ENCODE measurements at regions not wholly inside any gene's neighbourhood (a gene's known extent, or its start where the extent isn't known, plus 50 kb on each side); places are given as distances from the start of the nearest gene placed in this dataset.

DNA sequence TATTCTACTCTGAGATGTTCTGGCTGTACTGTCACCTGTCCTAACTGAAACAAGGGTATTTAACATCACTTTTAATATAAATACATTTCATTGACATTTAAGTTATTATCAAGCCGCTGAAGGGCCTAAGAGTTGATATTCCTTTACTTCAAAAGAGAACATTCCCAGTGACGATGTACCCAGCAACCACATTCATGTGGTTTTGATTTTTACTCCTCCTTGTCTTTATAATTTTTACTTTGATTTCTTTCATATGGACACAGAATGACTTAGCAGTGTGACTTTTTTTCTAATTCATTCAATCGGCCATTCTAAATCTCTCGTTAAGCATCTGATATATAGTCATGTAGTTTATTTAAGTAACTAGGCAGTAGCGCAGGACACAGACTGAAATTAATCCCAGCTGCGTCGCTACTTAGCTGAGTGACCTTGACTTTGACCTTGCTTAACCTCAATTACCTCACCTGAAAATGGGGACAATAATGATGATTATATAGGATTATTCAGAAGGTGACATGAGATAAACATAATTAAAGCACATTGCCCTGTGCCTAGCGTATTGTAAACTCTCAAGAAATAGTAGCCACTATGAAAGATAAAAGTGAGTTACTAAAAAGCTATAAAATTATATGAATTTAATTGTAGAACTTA is 476.6 kb downstream of the SETD4 start:
- Histone ChIP-seq H2AK5ac (ENCODE audit: insufficient read length, low read length) (no peak overlapping the region), H3K14ac (ENCODE audit: insufficient read depth, low read length) (no peak overlapping the region), H3K27ac (ENCODE audit: insufficient read length, low read depth, low read length) (no peak overlapping the region), H2BK120ac (ENCODE audit: low read depth, low read length, poor library complexity, severe bottlenecking) (no peak overlapping the region), H3K18ac (ENCODE audit: insufficient read length, low read depth, low read length) (no peak overlapping the region), H4K20me1 (ENCODE audit: control insufficient read depth, insufficient read depth, insufficient read length) (no peaks in the 10 kb centered on the region), H3K4ac (ENCODE audit: low read depth, low read length) (no peak overlapping the region), H2AFZ (ENCODE audit: low read length) (no peak overlapping the region), H2BK20ac (ENCODE audit: low read depth, low read length, poor library complexity, severe bottlenecking) (no peak overlapping the region), H3K9me3 (ENCODE audit: control insufficient read depth, low read depth, low read length) (no peaks in the 10 kb centered on the region), H2BK5ac (ENCODE audit: insufficient read length, low read length) (no peak overlapping the region), H4K5ac (ENCODE audit: insufficient read length, low read depth, low read length) (no peak overlapping the region), H3K79me1 (ENCODE audit: insufficient read depth, low read depth, low read length, poor library complexity, severe bottlenecking) (no peaks in the 10 kb centered on the region), H3K9ac (ENCODE audit: extremely low read depth, insufficient read length, low read length) (no peak overlapping the region), H3K4me2 (ENCODE audit: insufficient read depth, insufficient read length, low read length) (no peak overlapping the region), H3K4me1 (ENCODE audit: insufficient read depth, low read length) (no peaks in the 10 kb centered on the region; the same call in none of the 2 replicates), H3K23me2 (ENCODE audit: insufficient read length, low read depth, low read length, poor library complexity, severe bottlenecking) (no peaks in the 10 kb centered on the region), H4K91ac (ENCODE audit: insufficient read length, low read depth, low read length) (no peak overlapping the region), H2BK15ac (ENCODE audit: low read depth, low read length) (no peak overlapping the region), H3K23ac (ENCODE audit: insufficient read length, low read depth, low read length) (no peak overlapping the region), H3K56ac (ENCODE audit: insufficient read length, low read depth, low read length) (no peak overlapping the region), H3K27me3 (ENCODE audit: insufficient read depth, low read length) (no peaks in the 10 kb centered on the region), H2BK12ac (ENCODE audit: insufficient read length, low read depth, low read length) (no peak overlapping the region), H3T11ph (ENCODE audit: low read length) (no peak overlapping the region), H3K79me2 (ENCODE audit: insufficient read depth, low read length) (no peaks in the 10 kb centered on the region), H4K8ac (replicated peaks; ENCODE audit: insufficient read length, low read depth, low read length) (no peak overlapping the region)
- Mint-ChIP-seq H3K36me3 (ENCODE audit: insufficient read depth in 1 of 3, low read depth in 3 of 3) (no peaks in the 10 kb centered on the region), H3K27ac (no peak overlapping the region), H3K4me3 (no peak overlapping the region), H3K27me3 (ENCODE audit: low read depth) (peaks cover 1% of the 10 kb centered on the region; the same call in 1 of the 2 replicates), H3K9me3 (no peaks in the 10 kb centered on the region), H3K4me1 (peaks cover 19 to 35% of the 10 kb centered on the region in 2 experiments)
- WGBS (ENCODE audit: extremely low coverage, insufficient read length, low lambda C conversion rate): no CpG with 5 or more reads among the region's 8 CpGs
- DNase-seq: no peak
- TF ChIP-seq, protein P1, sequence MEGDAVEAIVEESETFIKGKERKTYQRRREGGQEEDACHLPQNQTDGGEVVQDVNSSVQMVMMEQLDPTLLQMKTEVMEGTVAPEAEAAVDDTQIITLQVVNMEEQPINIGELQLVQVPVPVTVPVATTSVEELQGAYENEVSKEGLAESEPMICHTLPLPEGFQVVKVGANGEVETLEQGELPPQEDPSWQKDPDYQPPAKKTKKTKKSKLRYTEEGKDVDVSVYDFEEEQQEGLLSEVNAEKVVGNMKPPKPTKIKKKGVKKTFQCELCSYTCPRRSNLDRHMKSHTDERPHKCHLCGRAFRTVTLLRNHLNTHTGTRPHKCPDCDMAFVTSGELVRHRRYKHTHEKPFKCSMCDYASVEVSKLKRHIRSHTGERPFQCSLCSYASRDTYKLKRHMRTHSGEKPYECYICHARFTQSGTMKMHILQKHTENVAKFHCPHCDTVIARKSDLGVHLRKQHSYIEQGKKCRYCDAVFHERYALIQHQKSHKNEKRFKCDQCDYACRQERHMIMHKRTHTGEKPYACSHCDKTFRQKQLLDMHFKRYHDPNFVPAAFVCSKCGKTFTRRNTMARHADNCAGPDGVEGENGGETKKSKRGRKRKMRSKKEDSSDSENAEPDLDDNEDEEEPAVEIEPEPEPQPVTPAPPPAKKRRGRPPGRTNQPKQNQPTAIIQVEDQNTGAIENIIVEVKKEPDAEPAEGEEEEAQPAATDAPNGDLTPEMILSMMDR (conservative IDR thresholded peaks at IDR 0.05): no peak

All from H9 (cell line).